ENCODE measurements at regions not wholly inside any gene's neighbourhood (a gene's known extent, or its start where the extent isn't known, plus 50 kb on each side); places are given as distances from the start of the nearest gene placed in this dataset.

DNA sequence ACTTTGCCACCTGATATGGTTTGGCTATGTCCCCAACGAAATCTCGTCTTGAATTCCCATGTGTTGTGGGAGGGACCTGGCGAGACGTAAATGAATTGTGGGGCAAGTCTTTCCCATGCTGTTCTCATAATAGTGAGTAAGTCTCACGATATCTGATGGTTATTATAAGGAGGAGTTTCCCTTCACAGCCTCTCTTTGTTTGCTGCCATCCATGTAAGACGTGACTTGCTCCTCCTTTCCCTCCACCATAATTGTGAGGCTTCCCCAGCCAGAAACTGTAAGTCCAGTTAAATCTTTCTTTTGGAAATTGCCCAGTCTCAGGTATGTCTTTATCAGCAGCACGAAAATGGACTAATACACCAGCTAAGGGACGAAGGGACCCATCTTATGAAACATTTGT lies 1303.3 kb downstream of the SUCLG1 start:
- no peak overlapping the region for H3K4me3 ChIP-seq (ENCODE audit: low read depth, low read length)
- H3K36me3 ChIP-seq (ENCODE audit: control insufficient read depth in 2 of 2, insufficient read depth in 1 of 2, low read length in 2 of 2): no peaks in the 10 kb centered on the region
- POLR2A ChIA-PET: no interaction called here
- CTCF ChIA-PET: no interaction called here
- TF ChIP-seq, protein P1, sequence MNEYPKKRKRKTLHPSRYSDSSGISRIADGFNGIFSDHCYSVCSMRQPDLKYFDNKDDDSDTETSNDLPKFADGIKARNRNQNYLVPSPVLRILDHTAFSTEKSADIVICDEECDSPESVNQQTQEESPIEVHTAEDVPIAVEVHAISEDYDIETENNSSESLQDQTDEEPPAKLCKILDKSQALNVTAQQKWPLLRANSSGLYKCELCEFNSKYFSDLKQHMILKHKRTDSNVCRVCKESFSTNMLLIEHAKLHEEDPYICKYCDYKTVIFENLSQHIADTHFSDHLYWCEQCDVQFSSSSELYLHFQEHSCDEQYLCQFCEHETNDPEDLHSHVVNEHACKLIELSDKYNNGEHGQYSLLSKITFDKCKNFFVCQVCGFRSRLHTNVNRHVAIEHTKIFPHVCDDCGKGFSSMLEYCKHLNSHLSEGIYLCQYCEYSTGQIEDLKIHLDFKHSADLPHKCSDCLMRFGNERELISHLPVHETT (tag by site-specific recombination; IDR thresholded peaks at IDR 0.05): no peak
- TF ChIP-seq KLF16 (tag by site-specific recombination; IDR thresholded peaks at IDR 0.05) (no peak), ZNF404 (tag by site-specific recombination; IDR thresholded peaks at IDR 0.05) (no peak)
- H3K27ac ChIP-seq (ENCODE audit: extremely low read depth, low read depth, low read length): no peak overlapping the region
- no peaks in the 10 kb centered on the region for H3K4me1 ChIP-seq (ENCODE audit: control insufficient read depth, insufficient read depth, low read length)
- no peaks in the 10 kb centered on the region for H3K9me3 ChIP-seq (ENCODE audit: control insufficient read depth, insufficient read depth, low read depth, low read length)

DNA sequence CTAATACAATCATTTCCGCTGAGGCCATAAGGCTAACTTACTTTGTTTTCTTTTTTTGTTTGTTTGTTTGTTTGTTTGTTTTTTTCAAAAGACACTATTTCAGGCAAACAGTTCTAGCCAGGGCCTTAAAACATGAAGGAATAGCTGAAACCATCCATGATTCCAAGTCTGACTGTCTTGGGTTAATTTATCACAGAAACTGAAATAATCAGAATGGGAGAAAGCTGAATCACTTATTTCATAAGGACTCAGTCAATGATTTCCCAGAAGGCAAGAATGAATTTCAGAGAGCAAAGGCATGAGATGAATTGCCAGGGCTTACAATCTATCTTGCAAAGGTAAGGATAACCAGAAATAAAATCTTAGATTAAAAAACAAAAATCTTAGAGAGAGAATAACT lies 1315.1 kb downstream of the SUCLG1 start:
- ChIA-PET POLR2A (no interaction called here), CTCF (no interaction called here)
- Histone ChIP-seq H3K9me3 (ENCODE audit: control insufficient read depth, insufficient read depth, low read depth, low read length) (no peaks in the 10 kb centered on the region), H3K4me1 (ENCODE audit: control insufficient read depth, insufficient read depth, low read length) (no peaks in the 10 kb centered on the region), H3K36me3 (ENCODE audit: control insufficient read depth in 2 of 2, insufficient read depth in 1 of 2, low read length in 2 of 2) (no peaks in the 10 kb centered on the region), H3K4me3 (ENCODE audit: low read depth, low read length) (no peak overlapping the region), H3K27ac (ENCODE audit: extremely low read depth, low read depth, low read length) (no peak overlapping the region)
- TF ChIP-seq FEZF1 (tag by site-specific recombination; IDR thresholded peaks at IDR 0.05): no peak
- TF ChIP-seq, protein P2, sequence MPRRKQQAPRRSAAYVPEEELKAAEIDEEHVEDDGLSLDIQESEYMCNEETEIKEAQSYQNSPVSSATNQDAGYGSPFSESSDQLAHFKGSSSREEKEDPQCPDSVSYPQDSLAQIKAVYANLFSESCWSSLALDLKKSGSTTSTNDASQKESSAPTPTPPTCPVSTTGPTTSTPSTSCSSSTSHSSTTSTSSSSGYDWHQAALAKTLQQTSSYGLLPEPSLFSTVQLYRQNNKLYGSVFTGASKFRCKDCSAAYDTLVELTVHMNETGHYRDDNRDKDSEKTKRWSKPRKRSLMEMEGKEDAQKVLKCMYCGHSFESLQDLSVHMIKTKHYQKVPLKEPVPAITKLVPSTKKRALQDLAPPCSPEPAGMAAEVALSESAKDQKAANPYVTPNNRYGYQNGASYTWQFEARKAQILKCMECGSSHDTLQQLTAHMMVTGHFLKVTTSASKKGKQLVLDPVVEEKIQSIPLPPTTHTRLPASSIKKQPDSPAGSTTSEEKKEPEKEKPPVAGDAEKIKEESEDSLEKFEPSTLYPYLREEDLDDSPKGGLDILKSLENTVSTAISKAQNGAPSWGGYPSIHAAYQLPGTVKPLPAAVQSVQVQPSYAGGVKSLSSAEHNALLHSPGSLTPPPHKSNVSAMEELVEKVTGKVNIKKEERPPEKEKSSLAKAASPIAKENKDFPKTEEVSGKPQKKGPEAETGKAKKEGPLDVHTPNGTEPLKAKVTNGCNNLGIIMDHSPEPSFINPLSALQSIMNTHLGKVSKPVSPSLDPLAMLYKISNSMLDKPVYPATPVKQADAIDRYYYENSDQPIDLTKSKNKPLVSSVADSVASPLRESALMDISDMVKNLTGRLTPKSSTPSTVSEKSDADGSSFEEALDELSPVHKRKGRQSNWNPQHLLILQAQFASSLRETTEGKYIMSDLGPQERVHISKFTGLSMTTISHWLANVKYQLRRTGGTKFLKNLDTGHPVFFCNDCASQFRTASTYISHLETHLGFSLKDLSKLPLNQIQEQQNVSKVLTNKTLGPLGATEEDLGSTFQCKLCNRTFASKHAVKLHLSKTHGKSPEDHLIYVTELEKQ (tag by site-specific recombination; IDR thresholded peaks at IDR 0.05; ENCODE audit: borderline replicate concordance): no peak
- TF ChIP-seq ZNF311 (tag by site-specific recombination; IDR thresholded peaks at IDR 0.05; ENCODE audit: borderline replicate concordance): no peak
- no peak for TF ChIP-seq ZNF221 (tag by site-specific recombination; IDR thresholded peaks at IDR 0.05; ENCODE audit: borderline replicate concordance)
- TF ChIP-seq ZNF510 (tag by site-specific recombination; IDR thresholded peaks at IDR 0.05; ENCODE audit: insufficient replicate concordance): no peak
- TF ChIP-seq ZNF670 (tag by site-specific recombination; IDR thresholded peaks at IDR 0.05; ENCODE audit: low read depth): no peak
- TF ChIP-seq ZNF621 (tag by site-specific recombination; IDR thresholded peaks at IDR 0.05): no peak
- TF ChIP-seq ZEB2 (tag by site-specific recombination; IDR thresholded peaks at IDR 0.05): no peak
- TF ChIP-seq ZBTB48 (tag by site-specific recombination; IDR thresholded peaks at IDR 0.05): no peak
- no peak for TF ChIP-seq ZNF555 (tag by site-specific recombination; conservative IDR thresholded peaks at IDR 0.05)
- no peak for TF ChIP-seq ZNF19 (tag by site-specific recombination; IDR thresholded peaks at IDR 0.05; ENCODE audit: low read depth)
- TF ChIP-seq, protein P3, sequence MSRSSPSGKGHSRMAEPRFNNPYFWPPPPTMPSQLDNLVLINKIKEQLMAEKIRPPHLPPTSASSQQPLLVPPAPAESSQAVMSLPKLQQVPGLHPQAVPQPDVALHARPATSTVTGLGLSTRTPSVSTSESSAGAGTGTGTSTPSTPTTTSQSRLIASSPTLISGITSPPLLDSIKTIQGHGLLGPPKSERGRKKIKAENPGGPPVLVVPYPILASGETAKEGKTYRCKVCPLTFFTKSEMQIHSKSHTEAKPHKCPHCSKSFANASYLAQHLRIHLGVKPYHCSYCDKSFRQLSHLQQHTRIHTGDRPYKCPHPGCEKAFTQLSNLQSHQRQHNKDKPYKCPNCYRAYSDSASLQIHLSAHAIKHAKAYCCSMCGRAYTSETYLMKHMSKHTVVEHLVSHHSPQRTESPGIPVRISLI (tag by site-specific recombination; IDR thresholded peaks at IDR 0.05): no peak
- no peak for TF ChIP-seq ZNF777 (tag by site-specific recombination; IDR thresholded peaks at IDR 0.05; ENCODE audit: borderline replicate concordance)
- no peak for TF ChIP-seq ZNF529 (tag by site-specific recombination; IDR thresholded peaks at IDR 0.05; ENCODE audit: insufficient replicate concordance)
- TF ChIP-seq ZNF530 (tag by site-specific recombination; IDR thresholded peaks at IDR 0.05; ENCODE audit: low read depth): no peak
- TF ChIP-seq, protein P4, sequence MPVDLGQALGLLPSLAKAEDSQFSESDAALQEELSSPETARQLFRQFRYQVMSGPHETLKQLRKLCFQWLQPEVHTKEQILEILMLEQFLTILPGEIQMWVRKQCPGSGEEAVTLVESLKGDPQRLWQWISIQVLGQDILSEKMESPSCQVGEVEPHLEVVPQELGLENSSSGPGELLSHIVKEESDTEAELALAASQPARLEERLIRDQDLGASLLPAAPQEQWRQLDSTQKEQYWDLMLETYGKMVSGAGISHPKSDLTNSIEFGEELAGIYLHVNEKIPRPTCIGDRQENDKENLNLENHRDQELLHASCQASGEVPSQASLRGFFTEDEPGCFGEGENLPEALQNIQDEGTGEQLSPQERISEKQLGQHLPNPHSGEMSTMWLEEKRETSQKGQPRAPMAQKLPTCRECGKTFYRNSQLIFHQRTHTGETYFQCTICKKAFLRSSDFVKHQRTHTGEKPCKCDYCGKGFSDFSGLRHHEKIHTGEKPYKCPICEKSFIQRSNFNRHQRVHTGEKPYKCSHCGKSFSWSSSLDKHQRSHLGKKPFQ (tag by site-specific recombination; IDR thresholded peaks at IDR 0.05): no peak
- TF ChIP-seq ZNF211 (tag by site-specific recombination; IDR thresholded peaks at IDR 0.05; ENCODE audit: low read depth): no peak
- TF ChIP-seq ZNF274 (IDR thresholded peaks at IDR 0.05; ENCODE audit: low read length): no peak
- no peak for TF ChIP-seq ZNF274 (tag by site-specific recombination; IDR thresholded peaks at IDR 0.05; ENCODE audit: borderline replicate concordance)
- TF ChIP-seq, protein P5, sequence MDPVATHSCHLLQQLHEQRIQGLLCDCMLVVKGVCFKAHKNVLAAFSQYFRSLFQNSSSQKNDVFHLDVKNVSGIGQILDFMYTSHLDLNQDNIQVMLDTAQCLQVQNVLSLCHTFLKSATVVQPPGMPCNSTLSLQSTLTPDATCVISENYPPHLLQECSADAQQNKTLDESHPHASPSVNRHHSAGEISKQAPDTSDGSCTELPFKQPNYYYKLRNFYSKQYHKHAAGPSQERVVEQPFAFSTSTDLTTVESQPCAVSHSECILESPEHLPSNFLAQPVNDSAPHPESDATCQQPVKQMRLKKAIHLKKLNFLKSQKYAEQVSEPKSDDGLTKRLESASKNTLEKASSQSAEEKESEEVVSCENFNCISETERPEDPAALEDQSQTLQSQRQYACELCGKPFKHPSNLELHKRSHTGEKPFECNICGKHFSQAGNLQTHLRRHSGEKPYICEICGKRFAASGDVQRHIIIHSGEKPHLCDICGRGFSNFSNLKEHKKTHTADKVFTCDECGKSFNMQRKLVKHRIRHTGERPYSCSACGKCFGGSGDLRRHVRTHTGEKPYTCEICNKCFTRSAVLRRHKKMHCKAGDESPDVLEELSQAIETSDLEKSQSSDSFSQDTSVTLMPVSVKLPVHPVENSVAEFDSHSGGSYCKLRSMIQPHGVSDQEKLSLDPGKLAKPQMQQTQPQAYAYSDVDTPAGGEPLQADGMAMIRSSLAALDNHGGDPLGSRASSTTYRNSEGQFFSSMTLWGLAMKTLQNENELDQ (tag by site-specific recombination; IDR thresholded peaks at IDR 0.05; ENCODE audit: low read depth): no peak
- TF ChIP-seq, protein P6, sequence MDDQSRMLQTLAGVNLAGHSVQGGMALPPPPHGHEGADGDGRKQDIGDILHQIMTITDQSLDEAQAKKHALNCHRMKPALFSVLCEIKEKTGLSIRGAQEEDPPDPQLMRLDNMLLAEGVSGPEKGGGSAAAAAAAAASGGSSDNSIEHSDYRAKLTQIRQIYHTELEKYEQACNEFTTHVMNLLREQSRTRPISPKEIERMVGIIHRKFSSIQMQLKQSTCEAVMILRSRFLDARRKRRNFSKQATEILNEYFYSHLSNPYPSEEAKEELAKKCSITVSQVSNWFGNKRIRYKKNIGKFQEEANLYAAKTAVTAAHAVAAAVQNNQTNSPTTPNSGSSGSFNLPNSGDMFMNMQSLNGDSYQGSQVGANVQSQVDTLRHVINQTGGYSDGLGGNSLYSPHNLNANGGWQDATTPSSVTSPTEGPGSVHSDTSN (CRISPR knock-in tag; IDR thresholded peaks at IDR 0.05): no peak

Measured in HEK293 (cell line).